ENCODE measurements at regions not wholly inside any gene's neighbourhood (a gene's known extent, or its start where the extent isn't known, plus 50 kb on each side); places are given as distances from the start of the nearest gene placed in this dataset.

GRCh38 chr14:95442016-95442632, 74.3 kb downstream of the SYNE3 start:
- DNase-seq (ENCODE audit: low read depth), result no peak

- no peak for DNase-seq (ENCODE audit: low read depth)
Measured at GRCh38 chr14:95440951-95441350, 75.5 kb downstream of the SYNE3 start.

GRCh38 chr14:95440496-95440895, 76.0 kb downstream of the SYNE3 start:
- no peak for DNase-seq (ENCODE audit: low read depth)

GRCh38 chr14:95439881-95440280, 76.6 kb downstream of the SYNE3 start:
- no peak for DNase-seq (ENCODE audit: low read depth)

- no peak for DNase-seq (ENCODE audit: low read depth)
Measured at GRCh38 chr14:95437715-95438114, 78.7 kb downstream of the SYNE3 start.

GRCh38 chr14:95436354-95436753, 80.1 kb downstream of the SYNE3 start:
- DNase-seq (ENCODE audit: low read depth), result no peak

- DNase-seq (ENCODE audit: low read depth), result no peak
Measured at GRCh38 chr14:95434121-95434520, 82.3 kb downstream of the SYNE3 start.

GRCh38 chr14:95433094-95433478, 83.4 kb downstream of the SYNE3 start:
- no peak for DNase-seq (ENCODE audit: low read depth)

- no peak for DNase-seq (ENCODE audit: low read depth)
Measured at GRCh38 chr14:95432144-95433093, 84.0 kb downstream of the SYNE3 start.

GRCh38 chr14:95431199-95432143, 85.0 kb downstream of the SYNE3 start:
- DNase-seq (ENCODE audit: low read depth), result no peak

- no peak for DNase-seq (ENCODE audit: low read depth)
Measured at GRCh38 chr14:95428557-95428956, 87.9 kb downstream of the SYNE3 start.

- DNase-seq (ENCODE audit: low read depth), result no peak
Measured at GRCh38 chr14:95426116-95426475, 90.4 kb downstream of the SYNE3 start.

GRCh38 chr14:95425369-95426115, 90.9 kb downstream of the SYNE3 start:
- DNase-seq (ENCODE audit: low read depth), result no peak

- DNase-seq (ENCODE audit: low read depth), result no peak
Measured at GRCh38 chr14:95424529-95424928, 91.9 kb downstream of the SYNE3 start.

- DNase-seq (ENCODE audit: low read depth), result no peak
Measured at GRCh38 chr14:95421741-95422140, 94.7 kb downstream of the SYNE3 start.

- no peak for DNase-seq (ENCODE audit: low read depth)
Measured at GRCh38 chr14:95420060-95420459, 96.4 kb downstream of the SYNE3 start.

- no peak for DNase-seq (ENCODE audit: low read depth)
Measured at GRCh38 chr14:95419569-95419968, 96.9 kb downstream of the SYNE3 start.

- no peak for DNase-seq (ENCODE audit: low read depth)
Measured at GRCh38 chr14:95418858-95419257, 97.6 kb downstream of the SYNE3 start.

- no peak for DNase-seq (ENCODE audit: low read depth)
Measured at GRCh38 chr14:95417492-95417891, 97.8 kb upstream of the CLMN start.

GRCh38 chr14:95415993-95416392, 96.3 kb upstream of the CLMN start:
- DNase-seq (ENCODE audit: low read depth), result no peak

- no peak for DNase-seq (ENCODE audit: low read depth)
Measured at GRCh38 chr14:95413289-95414215, 93.8 kb upstream of the CLMN start.
